Colon (tissue), 2 donors: ENCODE measurements at regions not wholly inside any gene's neighbourhood (a gene's known extent, or its start where the extent isn't known, plus 50 kb on each side); places are given as distances from the start of the nearest gene placed in this dataset.

Experiments used
- FAIRE-seq: peaks from 2 replicates; lab custom pipeline; 2012; peaks lifted over from hg19 to GRCh38; lab: Jason Lieb, UNC
- donor health status: control.
- donor health status: control.

DNA sequence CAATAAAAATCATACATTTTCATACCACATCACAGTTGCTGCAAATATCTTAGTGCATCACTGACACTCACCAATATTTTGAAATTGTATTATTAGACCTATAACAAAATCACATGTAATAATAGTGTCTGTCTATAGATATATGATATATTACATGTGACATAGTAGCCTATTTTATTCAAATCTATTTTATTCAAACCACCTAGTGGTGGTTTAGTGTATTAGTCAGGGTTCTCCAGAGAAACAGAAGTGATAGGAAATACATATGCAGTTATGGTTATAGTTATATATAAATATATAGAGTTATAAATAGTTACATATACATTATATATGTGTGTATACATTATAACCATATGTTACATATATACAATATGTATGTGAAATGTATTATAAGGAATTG, 366.5 kb upstream of the ARID1B start:
- peak; percentile 51 for FAIRE-seq

DNA sequence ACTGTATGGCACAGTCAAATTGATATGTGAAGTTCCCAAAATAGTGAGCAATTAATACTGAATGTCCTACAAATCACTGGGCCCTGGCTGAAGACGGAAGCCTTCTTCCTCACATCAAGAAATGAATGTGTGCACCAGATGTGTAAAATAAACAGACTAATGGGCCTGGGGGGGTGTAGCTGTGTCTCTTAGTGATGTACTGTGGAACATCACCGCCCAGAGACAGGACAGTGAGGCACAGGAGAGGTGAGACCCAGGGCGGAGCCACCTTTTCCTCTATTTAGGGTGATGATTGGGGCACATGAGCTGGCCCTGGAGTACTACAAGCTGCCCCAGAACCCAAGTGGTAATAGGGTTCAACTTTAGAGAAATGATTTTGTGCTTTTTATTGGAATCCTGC, 368.5 kb upstream of the ARID1B start:
- FAIRE-seq = no peak

DNA sequence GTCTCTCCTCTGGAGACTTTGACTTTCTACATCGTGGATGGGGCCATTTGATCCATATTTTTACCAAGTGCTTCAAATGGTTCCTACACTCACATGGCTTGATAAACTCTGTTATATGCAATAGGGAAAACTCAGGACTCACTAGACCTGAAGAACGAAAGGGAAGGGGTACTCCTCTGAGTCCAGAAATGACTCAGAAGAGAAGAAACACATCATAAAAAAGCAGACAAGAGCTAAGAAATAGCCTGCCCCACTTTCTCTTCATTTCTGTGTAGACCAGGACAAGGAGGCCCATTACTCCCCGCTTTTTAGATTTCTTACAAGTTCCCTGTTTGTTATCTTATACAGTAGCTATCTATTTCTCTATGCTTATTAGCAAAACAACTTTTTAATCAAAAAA, 369.8 kb upstream of the ARID1B start:
- FAIRE-seq = no peak

DNA sequence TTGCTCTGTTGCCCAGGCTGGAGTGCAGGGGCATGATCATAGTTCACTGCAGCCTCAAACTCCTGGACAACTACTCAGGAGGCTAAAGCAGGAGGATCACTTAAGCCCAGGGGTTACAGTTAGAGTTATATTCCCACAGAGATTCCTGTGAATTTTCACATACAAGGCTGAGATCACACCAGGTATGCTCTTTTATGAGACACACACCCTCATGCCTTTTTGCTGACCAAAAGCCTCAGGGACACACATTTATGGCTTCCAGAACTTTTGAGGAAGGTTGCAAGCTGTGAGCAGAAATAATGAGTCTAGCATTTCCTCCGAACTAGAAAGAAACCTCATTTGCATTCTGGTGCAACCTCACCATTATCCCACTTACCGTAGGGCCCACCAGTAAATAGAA, 370.5 kb upstream of the ARID1B start:
- no peak for FAIRE-seq

DNA sequence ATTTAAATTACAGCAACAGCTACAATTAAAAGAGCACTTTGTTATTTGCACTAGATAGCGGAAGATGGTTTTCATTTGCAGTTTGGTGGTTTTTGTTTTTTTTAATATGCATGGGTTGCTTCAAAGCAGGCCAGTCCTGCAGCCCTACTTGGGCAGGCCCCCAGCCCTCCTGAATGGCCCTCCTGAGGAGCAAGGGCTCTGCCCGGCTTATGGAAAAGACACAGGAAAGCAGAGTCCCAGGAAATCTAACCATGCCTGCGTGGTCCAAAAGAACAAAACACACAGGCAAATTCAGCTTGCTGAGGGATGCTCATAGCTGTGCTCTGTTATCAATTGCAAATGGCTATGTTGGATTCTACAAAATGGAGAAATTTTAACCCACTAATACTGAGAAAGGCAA, 371.1 kb upstream of the ARID1B start:
- no peak for FAIRE-seq

DNA sequence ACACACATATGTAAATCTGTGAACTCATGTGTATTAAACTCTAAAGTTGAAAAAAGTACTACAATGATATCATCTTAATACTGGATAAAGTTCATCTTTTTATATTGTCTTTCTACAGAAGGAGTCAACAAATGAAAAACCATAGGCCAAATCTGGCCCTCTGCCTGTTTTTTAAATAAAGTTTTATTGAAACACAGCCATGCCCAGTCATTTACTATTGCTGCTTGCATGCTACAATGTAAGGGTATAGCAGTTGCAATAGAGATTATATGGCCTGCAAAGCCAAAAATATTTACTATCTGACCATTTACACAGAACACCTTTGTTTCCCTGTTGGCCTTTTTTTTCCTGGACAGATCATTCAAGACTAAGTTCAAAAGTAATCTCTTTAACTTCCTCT, 374.6 kb upstream of the ARID1B start:
- no peak for FAIRE-seq

DNA sequence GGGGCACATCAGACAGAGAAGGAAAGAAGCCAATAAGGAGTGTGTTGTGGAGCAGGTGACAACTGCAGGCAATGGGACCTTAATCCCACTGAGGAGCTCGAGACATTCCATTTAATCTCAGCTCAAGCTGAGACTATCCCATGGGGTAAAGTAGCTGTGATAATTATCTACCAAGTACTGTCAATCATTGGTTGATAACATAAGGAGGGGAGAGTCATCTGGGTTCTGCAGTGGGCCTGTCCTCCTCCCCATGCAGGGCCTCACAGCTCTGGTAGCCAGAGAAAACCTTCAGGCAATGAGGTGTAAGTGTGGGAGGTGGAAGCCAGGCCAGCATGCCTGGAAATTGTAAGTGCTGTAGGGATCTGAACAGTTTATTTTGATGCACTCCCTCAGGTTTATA, 375.0 kb upstream of the ARID1B start:
- no peak for FAIRE-seq

DNA sequence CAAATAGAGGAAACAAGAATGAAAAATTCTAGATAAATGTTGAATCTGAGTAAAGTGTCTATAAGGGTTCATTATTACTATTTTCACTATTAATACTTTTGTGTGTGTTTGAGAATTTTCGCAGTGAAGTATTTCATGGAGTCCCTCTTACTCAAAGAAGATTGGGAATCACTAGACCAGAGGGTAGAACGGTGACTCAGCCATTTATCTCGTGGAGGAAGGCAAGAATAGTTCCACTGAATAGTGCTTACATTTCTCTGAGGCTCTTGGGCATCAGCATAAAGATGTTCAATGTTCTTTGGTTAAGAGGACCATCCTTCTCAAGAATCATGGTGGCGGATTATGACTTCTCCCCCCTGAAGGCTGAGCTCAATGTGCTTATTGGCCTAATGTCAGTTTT, 376.7 kb upstream of the ARID1B start:
- FAIRE-seq = no peak

DNA sequence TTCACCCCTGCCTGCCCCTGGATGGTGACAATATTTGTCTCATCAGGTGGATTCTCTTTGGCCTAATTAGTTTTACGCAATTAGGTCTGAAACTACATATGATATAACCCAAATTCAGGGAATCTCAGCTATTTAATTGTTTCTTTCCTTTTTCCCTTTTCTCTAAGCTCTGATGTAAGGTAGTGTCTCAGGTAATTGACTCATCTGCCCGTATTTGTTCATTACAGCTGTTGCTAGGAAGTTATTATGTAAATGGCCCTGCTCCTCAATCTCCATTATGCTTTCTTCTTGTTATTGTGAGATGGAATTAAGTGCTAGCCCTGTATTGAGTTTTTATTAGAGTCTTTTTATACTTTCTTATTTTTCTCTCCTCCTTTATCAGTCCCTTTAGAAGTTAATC, 378.2 kb upstream of the ARID1B start:
- FAIRE-seq = no peak

DNA sequence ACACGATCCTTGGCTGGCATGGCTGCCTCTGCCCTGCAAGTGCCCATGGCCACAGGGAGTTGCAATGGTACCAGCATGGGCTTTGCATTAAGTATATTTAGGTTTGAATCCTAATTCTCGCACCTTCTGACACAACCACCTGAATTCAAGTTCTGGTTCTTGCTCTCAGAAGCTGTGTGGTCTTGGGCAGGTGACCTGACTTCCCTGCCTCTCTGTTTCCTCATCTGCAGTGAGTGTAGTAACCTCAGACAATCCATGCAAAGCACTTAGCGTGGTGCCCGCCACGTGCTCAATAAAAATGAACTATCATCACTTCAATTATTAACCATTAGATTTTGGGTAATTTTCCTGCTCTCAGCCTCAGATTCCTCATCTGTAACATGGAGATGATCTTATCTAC, 378.8 kb upstream of the ARID1B start:
- no peak for FAIRE-seq

DNA sequence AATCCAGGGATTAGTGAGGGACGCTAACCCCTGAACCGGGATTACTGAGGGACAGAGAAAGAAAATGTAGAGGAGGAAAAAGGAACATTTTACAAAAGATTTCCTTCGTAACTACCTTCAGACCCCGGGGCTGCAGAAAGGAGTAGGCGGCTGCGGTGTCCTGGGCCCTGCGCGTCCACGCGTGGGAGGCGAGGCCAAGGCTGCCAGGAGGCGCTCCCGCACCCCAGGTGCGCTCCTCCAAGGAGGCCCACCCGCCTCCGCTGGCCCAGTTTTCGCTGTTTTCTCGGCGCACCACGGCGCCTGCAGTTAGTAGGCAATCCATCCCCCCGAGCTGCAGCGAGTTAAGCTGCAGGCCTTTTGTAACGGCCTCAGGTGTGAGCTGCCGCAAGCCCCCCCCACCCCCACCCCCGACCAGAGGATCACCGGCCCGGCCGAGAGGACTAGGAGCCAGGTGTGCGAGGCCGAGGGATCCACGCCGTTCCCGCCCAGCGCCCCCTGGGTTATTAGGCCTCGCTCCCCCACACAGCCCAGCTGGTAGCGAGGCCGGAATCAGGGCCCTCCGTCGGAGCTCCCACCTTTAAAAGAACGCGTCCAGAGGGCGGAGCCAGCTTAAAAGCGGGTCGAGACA, 380.3 kb upstream of the ARID1B start:
- FAIRE-seq = no peak

DNA sequence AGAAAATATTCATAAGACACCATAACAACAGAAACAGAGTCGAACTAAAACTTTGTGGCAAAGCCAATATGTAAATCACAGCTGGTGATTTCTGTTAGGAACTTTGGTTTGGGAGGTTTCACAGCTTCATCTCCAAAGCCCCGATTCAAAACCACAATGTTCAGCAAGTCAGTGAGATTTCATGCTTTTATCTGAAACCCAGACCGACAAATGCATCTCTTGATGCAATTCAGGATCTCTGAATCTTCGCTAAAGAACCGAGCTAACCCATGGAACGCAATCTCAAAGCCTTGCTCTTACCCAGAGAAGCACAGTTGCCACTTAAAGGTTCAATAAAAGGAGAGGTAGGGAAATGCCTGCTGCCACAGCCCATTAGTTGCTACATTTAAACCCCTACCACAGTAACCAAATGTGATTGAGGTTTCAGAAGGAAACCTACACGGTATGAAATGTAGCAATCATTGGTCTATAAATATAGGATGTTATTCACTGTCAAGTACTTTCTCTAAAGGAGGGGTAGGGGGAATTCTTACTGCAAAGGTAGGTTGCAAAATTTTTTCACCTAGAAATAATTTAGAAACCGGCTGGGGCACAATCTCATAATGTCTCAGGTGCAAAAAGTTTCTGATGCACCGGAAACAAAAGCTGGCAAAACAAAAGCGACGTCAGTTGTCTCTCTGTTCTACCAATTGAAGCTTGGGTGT, 381.0 kb upstream of the ARID1B start:
- no peak for FAIRE-seq

DNA sequence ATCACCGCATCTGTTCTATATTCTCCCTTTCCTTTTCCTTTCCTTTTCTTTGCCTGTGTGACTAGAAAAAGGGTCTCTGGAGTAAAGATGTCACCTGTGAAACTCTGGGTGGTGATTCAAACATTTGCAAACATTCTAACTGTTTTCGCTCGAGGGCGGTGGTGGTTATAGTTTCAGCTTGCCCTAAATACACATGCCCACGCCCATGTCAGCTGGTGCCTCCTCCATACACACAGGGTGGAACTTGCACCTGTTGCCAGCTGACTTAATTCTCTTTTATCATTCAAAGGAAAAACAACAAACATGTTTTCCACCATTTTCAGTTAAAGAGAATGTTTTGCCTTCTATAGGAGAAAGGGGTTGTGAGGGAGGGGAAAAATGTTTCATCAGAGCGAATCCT, 381.9 kb upstream of the ARID1B start:
- FAIRE-seq = no peak

DNA sequence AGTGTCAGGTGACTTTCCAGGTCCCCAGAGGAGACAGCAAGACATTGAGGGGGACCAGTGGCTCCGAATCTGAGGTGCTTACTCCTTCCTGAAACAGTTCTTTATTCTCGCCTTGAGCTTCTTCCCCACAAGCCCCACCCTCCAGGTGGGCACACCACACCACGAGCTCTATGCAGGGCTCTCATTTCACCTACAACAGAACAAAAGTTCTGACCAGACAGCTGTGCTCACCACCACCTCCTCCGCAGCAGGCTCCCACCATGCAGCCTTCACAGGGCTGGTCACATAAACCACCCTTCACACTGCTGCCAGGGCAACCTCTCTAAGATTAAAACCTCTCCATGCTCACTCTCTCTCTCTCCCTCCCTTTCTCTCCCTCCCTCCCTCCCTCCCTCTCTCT, 384.5 kb upstream of the ARID1B start:
- no peak for FAIRE-seq

DNA sequence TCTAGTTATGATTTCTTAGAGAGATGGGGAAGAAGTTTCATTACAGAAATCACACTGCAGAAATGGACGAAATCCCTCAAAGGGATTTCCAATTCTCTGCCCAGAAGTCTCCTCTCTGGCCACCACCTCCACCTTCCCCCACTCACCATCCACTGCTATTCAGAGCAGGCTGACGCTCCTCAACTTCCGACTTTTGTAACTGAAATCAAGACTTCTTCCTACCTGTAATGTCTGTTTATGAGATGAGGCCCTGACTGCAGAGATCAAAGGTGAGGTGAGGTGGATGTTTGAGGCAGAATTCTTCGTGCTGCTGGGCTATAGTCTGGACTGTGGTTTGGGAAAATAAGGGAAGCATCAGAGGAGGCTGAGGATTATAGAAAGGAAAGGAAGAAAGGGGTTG, 385.2 kb upstream of the ARID1B start:
- no peak for FAIRE-seq

DNA sequence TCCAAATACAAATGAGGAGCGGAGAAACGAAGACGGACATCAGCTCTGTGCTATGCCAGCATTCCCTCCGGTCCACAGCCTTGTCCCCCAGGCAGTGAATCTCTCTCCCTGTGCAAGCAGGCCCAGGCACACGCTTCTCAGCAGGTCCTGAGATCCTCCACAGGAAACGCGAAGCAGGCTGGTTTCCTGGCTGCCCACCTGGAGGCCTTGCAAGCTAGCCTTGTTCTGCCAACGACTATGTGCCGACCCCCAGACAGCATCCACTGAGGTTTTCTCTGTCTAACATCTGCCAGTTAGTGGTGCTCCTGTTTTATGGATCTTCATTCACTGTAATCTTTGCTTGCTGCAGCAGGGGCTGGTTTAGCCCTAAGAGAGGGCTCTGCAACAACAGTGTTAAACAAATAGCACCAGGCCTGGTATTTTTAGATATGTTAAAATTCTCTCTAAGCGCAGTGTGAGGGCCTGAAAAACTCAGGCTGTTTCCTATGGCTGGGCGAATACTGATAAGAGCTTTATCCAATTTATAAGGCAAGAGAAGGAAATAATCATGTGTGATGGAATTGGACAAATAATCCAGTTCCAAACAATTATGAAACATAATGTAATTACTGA, 386.0 kb upstream of the ARID1B start:
- no peak for FAIRE-seq

DNA sequence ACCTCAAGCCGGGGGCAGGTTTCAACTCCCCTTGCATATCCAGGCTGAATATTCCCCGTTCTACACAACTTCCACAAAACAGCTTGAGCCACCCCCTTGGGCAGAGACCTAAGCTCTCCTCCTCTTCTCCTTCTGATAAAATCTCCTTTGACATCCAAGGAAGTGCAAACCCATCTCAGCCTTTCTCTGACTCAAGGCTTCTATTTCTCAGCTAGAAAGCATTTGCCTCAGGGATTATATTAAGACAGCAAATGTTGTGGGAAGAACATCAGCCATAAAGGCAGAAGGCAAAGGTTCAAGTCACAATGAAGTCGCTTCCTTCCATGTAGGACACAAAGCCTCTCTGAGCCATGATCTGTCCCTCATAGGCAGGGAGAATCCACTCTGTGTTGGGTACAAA, 386.6 kb upstream of the ARID1B start:
- no peak for FAIRE-seq

DNA sequence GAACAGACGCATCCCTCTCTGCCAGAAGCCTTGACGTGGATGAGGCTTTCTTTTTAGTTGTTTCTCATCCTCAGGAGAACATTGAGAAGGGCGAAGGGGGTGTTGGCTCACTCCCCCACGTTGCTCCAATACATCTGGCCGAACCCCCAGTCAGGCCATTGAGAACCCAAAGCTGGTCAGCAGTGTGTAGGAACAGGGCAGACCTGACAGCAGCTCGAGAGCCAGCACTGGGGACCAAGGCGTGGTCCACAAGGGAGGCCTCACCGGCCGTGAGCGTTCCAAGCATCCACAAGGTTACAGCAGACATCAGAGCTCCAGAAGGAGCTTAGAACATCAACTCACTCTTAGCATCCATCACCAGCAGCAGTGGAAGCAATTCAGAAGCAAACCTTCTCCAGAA, 387.9 kb upstream of the ARID1B start:
- FAIRE-seq = no peak

DNA sequence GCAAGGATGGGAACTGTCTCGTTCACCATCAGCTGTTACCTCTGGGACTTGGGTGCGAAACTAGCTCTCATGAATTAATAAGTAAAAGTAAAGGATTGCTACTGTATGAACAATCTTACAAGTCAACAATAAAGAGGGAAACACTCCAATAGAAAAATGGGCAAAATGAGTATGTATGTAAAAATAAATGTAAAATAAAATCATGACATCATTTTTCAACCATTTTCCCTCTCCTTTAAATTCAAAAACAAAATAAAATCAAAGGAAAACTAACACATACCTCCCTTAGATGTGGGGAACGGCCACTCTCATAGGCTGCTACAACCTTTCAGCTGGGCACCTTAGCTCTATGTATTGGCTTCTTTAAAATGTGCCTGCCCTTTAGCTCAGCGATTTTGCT, 389.7 kb upstream of the ARID1B start:
- FAIRE-seq = no peak

DNA sequence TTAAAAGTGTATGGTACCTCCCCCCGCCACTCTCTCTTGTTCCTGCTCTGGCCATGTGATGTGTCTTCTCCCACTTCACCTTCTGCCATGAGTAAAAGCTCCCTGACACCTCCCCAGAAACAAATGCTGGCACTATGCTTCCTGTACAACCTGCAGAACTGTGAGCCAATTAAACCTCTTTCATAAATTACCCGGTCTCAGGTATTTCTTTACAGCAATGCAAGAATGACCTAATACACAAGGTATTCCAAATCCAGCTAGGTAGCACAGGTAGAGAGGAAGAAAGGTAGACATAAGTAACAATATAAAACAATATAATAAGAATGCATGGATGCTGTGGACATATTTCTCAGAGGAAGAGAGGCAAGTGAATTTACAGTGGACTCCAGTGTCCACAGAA, 394.1 kb upstream of the ARID1B start:
- no peak for FAIRE-seq

DNA sequence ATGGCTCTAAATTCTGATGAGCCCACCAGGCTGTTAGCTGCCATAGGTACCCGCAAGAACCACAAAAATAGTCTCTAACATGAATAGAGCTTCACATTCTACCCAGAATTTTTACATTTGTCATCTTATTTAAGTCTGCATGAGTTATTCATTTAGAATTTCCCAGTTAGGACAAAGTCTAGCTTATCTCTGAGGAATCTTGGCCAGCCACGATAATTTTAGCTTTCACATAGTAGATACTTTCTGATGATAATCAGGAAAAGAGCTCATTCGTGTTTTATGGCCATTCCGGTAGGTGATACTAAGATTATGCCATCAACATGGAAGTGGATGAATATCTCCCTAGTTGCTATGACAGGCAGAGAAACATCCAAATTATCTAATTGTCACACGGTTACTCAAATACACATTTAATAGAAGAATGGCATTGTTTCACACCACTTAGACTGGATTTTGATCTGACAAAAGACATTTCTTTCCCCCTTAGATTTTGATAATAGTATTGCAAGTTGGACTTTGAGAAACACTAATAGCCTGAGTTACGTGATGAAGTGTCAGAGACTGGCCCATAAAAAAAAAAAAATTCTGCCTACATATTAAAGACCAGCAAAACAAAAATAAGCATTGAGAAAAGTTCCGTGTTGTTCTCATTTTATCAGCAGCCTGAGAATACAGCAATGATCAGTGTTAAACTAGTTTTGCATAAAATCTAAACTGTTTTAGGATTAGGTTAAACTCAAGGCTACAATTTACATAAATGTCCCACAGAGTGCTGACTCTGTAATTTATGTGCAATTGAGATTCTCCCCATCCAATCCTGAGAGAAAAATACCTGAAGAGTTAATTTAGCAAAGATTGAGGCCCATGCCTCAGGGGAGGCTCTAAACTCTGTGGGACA, 397.5 kb upstream of the ARID1B start:
- FAIRE-seq = no peak

DNA sequence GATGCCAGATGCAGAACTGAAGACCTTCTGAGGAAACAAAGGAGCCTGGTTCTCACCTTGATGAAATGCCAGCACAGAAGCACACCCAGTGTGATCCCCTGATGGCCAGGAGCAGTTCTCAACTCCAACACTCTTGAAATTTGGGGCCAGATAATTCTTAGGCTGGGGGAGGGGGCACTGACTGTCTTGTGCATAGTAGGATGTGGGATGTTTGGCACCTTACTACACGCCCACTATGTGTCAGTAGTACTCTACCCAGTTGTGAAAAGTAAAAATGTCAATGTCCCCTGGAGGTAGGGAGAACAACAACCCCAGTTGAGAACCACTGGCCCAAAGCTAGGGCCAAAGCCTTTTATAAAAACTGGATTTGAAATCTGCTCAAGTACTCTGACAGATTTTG, 398.3 kb upstream of the ARID1B start:
- no peak for FAIRE-seq

DNA sequence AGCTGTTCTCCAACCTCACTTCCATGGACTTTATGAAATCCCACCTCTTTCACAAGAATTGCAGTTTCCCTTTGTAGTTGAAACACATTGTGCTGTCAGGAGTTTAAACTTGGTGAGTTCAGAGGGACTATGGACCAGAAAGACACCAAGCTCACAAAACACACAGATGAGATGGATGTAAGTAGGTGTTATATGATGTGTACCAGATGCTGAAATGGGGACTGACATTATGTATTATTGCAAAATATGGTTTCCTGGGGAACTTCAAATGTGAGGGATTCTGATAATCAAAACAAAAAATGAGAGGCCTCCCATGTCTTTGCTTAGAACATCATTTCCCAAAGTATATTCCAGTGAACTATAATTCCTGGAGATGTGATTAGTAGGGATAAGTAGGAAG, 401.1 kb upstream of the ARID1B start:
- FAIRE-seq = no peak
